GM19043 (cell line): ENCODE measurements at regions not wholly inside any gene's neighbourhood (a gene's known extent, or its start where the extent isn't known, plus 50 kb on each side); places are given as distances from the start of the nearest gene placed in this dataset.
"Not testable (repeated sequence)": the region's sequence is repeated elsewhere in the genome, so short reads cannot be mapped to it uniquely, and the experiment has no call there.

Source experiments
- ATAC-seq: cut with Tn5 transposase; IDR thresholded peaks from one replicate; pipeline ENCODE4 v1.9.1; 2021; ENCODE audit warnings: low read depth; ENCODE audit not compliant: unreplicated experiment

DNA sequence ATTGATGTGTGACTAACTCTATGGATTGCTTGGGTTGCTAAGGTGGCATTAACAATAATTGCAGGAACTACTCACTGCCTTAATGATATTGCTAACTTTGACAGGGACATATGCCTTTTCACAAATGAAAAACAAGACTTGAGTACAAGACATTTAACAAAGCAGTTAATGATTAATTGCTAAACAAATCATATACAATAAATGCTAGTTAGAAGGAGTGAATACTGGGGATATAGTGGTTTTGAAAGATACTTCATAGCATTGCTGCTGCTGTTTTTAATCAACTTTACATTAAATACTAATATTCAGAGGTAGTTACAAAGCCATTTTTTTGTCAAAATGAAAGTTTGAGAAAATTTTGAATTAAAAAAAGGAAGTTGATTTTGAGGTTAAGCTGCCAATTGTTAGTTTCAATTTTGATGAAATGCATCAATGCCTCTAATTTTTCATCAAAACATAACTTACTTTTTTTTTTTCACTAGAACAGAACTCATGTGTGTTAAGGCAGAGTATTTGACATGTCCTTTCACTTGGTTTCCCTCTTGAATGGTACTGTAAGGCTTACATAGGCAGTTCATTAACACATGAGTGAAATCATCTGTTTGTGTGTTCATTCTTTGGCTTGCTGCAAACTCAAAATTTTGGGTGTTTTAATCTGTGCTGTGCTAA is 106.2 kb upstream of the SEMA3D start:
- ATAC-seq, result peak; percentile 56

DNA sequence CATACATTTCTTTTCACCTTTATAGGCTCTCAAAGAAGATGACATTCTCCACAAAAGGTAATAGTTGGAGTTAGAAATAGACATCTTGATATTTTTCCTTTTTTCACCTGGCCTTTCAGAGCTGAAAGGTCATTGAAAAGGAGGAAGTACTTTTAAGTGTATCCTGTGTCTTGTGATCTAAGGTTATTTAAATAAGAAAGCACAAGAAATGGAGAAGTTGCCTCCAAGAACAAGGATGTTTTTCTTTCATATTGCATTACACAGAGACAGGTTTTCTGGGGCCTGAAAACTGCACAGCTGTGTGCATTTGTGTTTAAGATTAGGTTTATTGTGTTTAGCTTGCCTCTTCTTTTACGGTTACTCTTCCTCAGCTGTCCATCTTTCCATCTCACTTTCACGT is 103.4 kb upstream of the SEMA3D start:
- no peak for ATAC-seq

DNA sequence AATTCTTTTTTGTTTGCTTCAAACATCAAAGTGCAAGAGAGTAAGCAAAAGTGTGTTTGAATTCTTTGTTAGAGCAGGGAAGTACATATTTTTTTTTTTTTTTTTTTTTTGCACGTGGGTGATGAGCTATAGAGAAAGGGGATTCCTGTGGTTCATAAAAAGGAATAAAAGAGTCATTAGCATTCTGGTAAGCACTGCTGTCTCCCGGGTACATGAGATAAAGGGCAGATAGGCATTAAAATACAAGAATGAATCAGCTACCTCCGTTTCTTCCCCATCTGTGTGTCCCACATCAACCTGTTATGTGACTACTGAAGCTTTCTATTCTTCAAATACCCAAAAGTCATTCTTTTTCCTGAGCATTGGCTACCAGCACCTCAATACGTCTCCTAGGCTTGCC is 102.4 kb upstream of the SEMA3D start:
- no peak for ATAC-seq

DNA sequence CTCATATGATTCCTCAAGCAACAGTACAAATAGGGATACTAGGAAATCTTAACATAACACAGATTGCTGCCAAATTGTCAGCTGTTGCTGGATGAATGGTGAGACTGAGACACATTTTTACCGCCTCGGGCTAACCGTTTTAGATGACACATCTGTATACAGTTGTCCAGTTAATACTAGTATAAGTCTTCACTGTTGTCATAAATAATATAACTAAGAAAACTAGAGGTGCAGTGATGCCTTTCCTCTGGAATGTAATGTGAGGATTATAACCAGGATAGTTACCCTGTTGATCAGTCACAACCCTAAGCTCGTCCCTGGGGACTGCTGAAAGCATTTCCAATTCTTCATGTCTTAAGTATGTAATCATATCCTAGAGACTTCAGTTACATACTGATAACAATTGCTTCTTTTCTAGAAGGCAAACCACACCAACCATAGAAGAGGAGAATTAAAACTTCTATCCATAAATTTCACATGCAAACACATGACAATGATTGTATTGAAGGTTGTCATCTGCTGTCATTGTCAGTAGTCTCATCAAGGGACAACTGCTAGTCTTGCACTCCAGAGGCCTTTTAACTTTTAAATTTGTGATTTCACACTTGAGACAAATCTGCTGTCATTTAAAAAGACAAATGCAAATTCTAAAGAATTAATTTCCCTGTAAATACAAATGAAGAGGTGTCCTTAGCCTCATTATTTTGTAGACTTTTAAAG is 100.4 kb upstream of the SEMA3D start:
- ATAC-seq, result no peak

DNA sequence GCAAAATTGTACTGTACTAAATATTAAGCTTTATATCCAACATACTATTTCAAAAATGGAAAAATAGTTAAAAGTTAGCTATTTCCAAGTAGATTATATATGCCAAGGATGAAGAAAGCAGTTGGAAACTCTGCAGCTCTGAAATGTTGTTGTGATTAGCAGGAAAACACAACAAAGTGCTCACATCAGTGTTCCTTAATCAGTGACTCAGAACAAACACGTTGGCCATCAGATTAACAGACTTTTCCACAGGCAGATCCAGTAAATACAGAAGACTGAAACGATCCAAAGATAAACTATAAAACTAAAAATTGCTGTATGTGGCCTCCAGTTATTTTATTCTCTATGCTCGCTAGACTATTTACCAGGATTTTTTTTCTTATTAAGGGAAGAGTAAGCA is 99.6 kb upstream of the SEMA3D start:
- no peak for ATAC-seq

DNA sequence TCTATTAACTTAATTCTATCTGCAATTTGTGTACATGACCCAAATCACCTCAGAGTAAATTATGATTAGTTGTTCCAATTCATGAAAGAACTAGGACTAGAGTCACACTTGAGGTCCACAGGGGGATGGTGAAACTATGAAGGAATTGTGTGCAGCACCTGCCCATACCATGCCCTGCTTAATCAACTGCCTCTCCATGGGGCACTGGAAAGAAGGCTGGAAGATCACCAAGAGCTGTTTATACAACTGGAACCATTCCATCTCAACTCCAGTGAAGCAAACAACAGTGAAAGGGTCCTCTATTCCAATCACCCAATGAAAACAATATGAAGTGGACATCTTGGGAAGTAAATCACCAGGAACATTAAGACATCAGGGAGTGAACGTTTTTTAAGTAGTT is 98.7 kb upstream of the SEMA3D start:
- ATAC-seq, result no peak

DNA sequence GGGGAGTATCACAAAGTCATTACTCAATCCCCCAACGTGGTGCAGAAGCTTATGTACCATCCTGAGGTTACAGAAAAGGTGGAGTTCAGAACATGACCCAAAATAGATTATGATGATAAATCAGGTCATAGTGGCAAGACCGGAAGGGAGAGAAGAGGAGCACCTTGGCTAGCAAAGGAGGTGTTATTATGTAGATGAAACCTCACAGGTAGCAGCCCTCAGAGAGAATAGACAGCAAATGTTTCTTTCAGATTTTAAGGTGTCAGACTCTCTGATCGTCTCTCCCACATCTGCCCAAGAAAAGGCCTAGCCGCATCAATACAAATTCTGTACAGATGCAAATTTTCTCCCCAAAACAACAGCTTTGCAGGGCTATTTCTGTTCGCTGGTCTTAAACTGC is 88.3 kb upstream of the SEMA3D start:
- no peak for ATAC-seq

DNA sequence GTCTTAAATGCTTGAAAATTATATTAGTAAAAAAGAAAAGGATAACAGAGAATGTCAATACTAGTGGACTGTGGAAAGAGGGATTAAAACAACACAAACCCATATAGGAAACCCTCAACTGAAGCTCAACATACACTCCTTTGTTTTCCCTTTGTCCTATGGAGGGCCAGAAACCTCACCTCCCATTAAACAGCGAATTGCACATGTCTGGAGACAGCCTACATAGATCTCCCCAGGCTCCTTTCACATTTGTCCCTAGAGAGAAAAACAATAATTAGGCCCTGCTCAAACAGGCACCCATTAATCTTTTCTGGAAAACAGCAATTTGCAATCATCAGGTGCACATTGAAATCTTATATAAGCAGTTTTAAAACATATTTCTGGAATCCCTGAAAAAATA is 87.6 kb upstream of the SEMA3D start:
- ATAC-seq, result no peak

DNA sequence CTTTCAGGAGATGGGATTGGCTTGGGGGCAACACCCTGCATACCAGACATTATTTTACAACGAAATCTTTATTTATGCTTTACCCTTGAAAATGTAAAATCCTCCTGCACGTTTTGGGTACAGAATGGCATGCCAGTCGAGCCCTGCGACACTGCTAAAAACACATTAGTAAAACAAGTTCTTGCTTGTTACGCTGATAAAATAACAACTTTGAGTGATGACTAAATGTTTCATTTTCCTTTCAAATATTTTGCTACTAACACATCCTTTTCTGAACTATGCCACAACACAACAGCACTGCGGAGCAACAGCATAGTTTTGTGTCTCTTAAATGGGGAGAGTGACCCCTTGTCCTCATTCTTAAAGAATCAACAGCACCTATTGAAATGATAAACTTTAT is 76.0 kb upstream of the SEMA3D start:
- ATAC-seq, result no peak

DNA sequence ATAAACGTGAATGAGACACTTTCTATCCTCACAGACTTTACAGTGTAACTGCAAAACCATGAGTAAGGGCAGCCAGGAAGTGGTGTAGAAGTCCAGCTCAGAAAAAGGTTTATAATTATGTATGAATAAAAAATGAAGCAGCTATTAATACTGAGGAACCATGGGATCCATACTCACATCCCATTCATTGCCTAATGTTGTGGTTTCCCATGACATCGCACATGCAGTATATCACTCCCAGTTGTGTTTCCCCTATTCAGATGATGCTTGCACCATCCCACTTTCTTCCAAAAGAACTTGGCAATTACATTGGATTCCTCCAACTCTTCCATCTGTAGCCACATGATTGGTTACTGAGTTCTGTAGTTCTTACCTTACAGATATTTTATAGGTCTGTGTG is 74.5 kb upstream of the SEMA3D start:
- ATAC-seq, result no peak

DNA sequence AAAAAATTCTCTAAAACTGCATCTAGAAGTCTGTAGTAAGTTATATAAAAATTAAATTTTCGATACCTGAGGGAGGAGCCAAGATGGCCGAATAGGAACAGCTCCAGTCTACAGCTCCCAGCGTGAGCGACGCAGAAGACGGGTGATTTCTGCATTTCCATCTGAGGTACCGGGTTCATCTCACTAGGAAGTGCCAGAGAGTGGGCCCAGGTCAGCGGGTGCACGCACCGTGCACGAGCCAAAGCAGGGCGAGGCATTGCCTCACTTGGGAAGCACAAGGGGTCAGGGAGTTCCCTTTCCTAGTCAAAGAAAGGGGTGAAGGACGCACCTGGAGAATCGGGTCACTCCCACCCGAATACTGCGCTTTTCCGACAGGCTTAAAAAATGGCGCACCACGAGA is 62.9 kb upstream of the SEMA3D start:
- not testable (repeated sequence) for ATAC-seq

DNA sequence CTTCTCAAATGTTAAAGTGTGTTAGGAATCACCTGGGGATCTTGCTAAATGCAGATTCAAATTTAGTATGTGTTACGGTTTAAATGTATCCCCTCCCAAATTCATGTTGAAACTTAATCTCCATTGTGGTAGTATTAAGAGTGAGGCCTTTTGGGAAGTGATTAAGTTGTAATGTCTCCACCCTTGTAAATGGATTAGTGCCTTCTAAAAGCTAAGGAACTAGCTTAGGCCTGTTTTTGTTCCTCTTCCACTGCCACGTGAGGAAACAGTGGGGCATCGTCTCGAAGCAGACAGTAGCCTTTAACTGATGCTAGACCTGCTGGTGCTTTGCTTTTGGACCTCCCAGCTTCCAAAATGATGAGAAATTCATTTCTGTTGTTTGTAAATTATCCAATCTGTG is 52.3 kb upstream of the SEMA3D start:
- no peak for ATAC-seq

DNA sequence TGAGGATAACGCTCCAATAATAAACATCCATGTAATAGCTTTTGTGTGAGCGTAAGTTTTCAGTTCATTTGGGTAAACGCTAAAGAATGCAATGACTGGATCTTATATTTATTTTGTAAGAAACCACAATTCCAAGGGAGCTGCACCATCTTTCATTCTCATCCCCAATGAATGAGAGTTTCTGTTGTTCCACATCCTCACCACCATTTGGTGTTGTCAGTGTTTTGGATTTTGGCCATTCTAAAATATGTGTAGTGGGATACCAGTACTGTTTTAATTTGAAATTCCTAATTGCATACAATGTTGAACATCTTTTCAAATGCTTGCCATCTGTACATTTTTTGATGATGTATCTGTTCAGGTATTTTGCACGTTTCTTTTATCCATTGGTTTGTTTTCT is 50.9 kb upstream of the SEMA3D start:
- ATAC-seq, result no peak
